ENCODE measurements at regions not wholly inside any gene's neighbourhood (a gene's known extent, or its start where the extent isn't known, plus 50 kb on each side); places are given as distances from the start of the nearest gene placed in this dataset.
"Not testable (repeated sequence)": the region's sequence is repeated elsewhere in the genome, so short reads cannot be mapped to it uniquely, and the experiment has no call there.

GRCh38 chr5:28397502-28397941, 1359.1 kb upstream of the CDH9 start:
- Histone ChIP-seq H3K4me2 (ENCODE audit: low read length) (no peak overlapping the region), H4K20me1 (ENCODE audit: control insufficient read depth, insufficient read depth, low read depth, low read length) (no peaks in the 10 kb centered on the region), H3K9me2 (replicated peaks; ENCODE audit: control insufficient read depth, low read length) (no peaks in the 10 kb centered on the region), H3K27ac (ENCODE audit: low read depth, low read length) (no peak overlapping the region), H3K36me3 (ENCODE audit: control insufficient read depth, low read length) (no peaks in the 10 kb centered on the region), H3F3A (ENCODE audit: control insufficient read depth, insufficient read depth) (no peaks in the 10 kb centered on the region), H3K4me3 (ENCODE audit: low read length) (no peak overlapping the region), H3K4me1 (ENCODE audit: control insufficient read depth, low read length) (no peaks in the 10 kb centered on the region), H3K27me3 (ENCODE audit: control insufficient read depth, low read length) (no peaks in the 10 kb centered on the region), H3K9me3 (ENCODE audit: control insufficient read depth, insufficient read depth, low read length) (no peaks in the 10 kb centered on the region), H3K79me2 (ENCODE audit: control insufficient read depth, low read length) (no peaks in the 10 kb centered on the region)
- TF ChIP-seq EZH2phosphoT487 (IDR thresholded peaks at IDR 0.05; ENCODE audit: borderline replicate concordance, low read length) = no peak
- TF ChIP-seq CTCF (IDR thresholded peaks at IDR 0.05; ENCODE audit: low read depth, low read length, poor library complexity, severe bottlenecking) = no peak

GRCh38 chr5:28391277-28391676, 1352.9 kb upstream of the CDH9 start:
- Histone ChIP-seq H3K27me3 (ENCODE audit: control insufficient read depth, low read length) (no peaks in the 10 kb centered on the region), H3K4me3 (ENCODE audit: low read length) (no peak overlapping the region), H3K27ac (ENCODE audit: low read depth, low read length) (no peak overlapping the region), H3K9me3 (ENCODE audit: control insufficient read depth, insufficient read depth, low read length) (no peaks in the 10 kb centered on the region), H4K20me1 (ENCODE audit: control insufficient read depth, insufficient read depth, low read depth, low read length) (no peaks in the 10 kb centered on the region), H3K36me3 (ENCODE audit: control insufficient read depth, low read length) (no peaks in the 10 kb centered on the region), H3K9me2 (replicated peaks; ENCODE audit: control insufficient read depth, low read length) (no peaks in the 10 kb centered on the region), H3K4me2 (ENCODE audit: low read length) (no peak overlapping the region), H3F3A (ENCODE audit: control insufficient read depth, insufficient read depth) (no peaks in the 10 kb centered on the region), H3K79me2 (ENCODE audit: control insufficient read depth, low read length) (no peaks in the 10 kb centered on the region), H3K4me1 (ENCODE audit: control insufficient read depth, low read length) (no peaks in the 10 kb centered on the region)
- no peak for TF ChIP-seq EZH2phosphoT487 (IDR thresholded peaks at IDR 0.05; ENCODE audit: borderline replicate concordance, low read length)
- TF ChIP-seq CTCF (IDR thresholded peaks at IDR 0.05; ENCODE audit: low read depth, low read length, poor library complexity, severe bottlenecking) = no peak

GRCh38 chr5:28390341-28390740, 1352.0 kb upstream of the CDH9 start:
- Histone ChIP-seq H3K79me2 (ENCODE audit: control insufficient read depth, low read length) (no peaks in the 10 kb centered on the region), H3K9me2 (replicated peaks; ENCODE audit: control insufficient read depth, low read length) (no peaks in the 10 kb centered on the region), H3K27me3 (ENCODE audit: control insufficient read depth, low read length) (no peaks in the 10 kb centered on the region), H3K27ac (ENCODE audit: low read depth, low read length) (no peak overlapping the region), H3K36me3 (ENCODE audit: control insufficient read depth, low read length) (no peaks in the 10 kb centered on the region), H3K4me3 (ENCODE audit: low read length) (no peak overlapping the region), H3K4me2 (ENCODE audit: low read length) (no peak overlapping the region), H3K4me1 (ENCODE audit: control insufficient read depth, low read length) (no peaks in the 10 kb centered on the region), H4K20me1 (ENCODE audit: control insufficient read depth, insufficient read depth, low read depth, low read length) (no peaks in the 10 kb centered on the region), H3F3A (ENCODE audit: control insufficient read depth, insufficient read depth) (no peaks in the 10 kb centered on the region), H3K9me3 (ENCODE audit: control insufficient read depth, insufficient read depth, low read length) (no peaks in the 10 kb centered on the region)
- TF ChIP-seq EZH2phosphoT487 (IDR thresholded peaks at IDR 0.05; ENCODE audit: borderline replicate concordance, low read length) (no peak), CTCF (IDR thresholded peaks at IDR 0.05; ENCODE audit: low read depth, low read length, poor library complexity, severe bottlenecking) (no peak)

- H3F3A ChIP-seq (ENCODE audit: control insufficient read depth, insufficient read depth); H3K9me2 ChIP-seq (replicated peaks; ENCODE audit: control insufficient read depth, low read length); H3K4me1 ChIP-seq (ENCODE audit: control insufficient read depth, low read length); H3K36me3 ChIP-seq (ENCODE audit: control insufficient read depth, low read length); H3K4me2 ChIP-seq (ENCODE audit: low read length); H3K4me3 ChIP-seq (ENCODE audit: low read length); H4K20me1 ChIP-seq (ENCODE audit: control insufficient read depth, insufficient read depth, low read depth, low read length); H3K27me3 ChIP-seq (ENCODE audit: control insufficient read depth, low read length); H3K9me3 ChIP-seq (ENCODE audit: control insufficient read depth, insufficient read depth, low read length); H3K27ac ChIP-seq (ENCODE audit: low read depth, low read length); H3K79me2 ChIP-seq (ENCODE audit: control insufficient read depth, low read length): not testable (repeated sequence)
These were observed 1351.3 kb upstream of the CDH9 start for GRCh38 chr5:28389727-28390126.
